Karpas-422 (cell line): ENCODE measurements at regions not wholly inside any gene's neighbourhood (a gene's known extent, or its start where the extent isn't known, plus 50 kb on each side); places are given as distances from the start of the nearest gene placed in this dataset.

ENCODE experiments used
- DNase-seq: peaks from one replicate; pipeline ENCODE4 v3.0.0-alpha.2; 2015
- H2AFZ ChIP-seq: fragments of 200-600 bp; sonication (generic); 2 replicates; pipeline ENCODE4 v1.6.1; 2014; ENCODE audit warnings: antibody characterized with exemption, low read length, mixed read lengths
- H3K27ac ChIP-seq: fragments of 200-600 bp; sonication (generic); 2 replicates; pipeline ENCODE4 v1.5.1; 2014; ENCODE audit warnings: mild to moderate bottlenecking, low read length, moderate library complexity
- H3K27me3 ChIP-seq: fragments of 200-600 bp; sonication (generic); 2 replicates; pipeline ENCODE4 v1.6.1; 2014; ENCODE audit warnings: low read length, mixed read lengths
- H3K36me3 ChIP-seq: fragments of 200-600 bp; sonication (generic); 2 replicates; pipeline ENCODE4 v1.6.1; 2014; ENCODE audit warnings: low read length, mixed read lengths; ENCODE audit not compliant: insufficient read depth
- H3K4me1 ChIP-seq: fragments of 200-600 bp; sonication (generic); 2 replicates; pipeline ENCODE4 v1.6.1; 2014; ENCODE audit warnings: mild to moderate bottlenecking, low read length, mixed read lengths
- H3K4me2 ChIP-seq: fragments of 200-600 bp; sonication (generic); 2 replicates; pipeline ENCODE4 v1.6.1; 2014; ENCODE audit warnings: low read length, low read depth, mild to moderate bottlenecking; ENCODE audit not compliant: poor library complexity, severe bottlenecking
- H3K4me3 ChIP-seq: fragments of 200-600 bp; sonication (generic); 2 replicates; pipeline ENCODE4 v1.5.1; 2014; ENCODE audit warnings: mild to moderate bottlenecking, antibody characterized with exemption, low read length, mixed read lengths
- H3K79me2 ChIP-seq: fragments of 200-600 bp; sonication (generic); 2 replicates; pipeline ENCODE4 v1.6.1; 2014; ENCODE audit warnings: mild to moderate bottlenecking, low read length, mixed read lengths
- H3K9ac ChIP-seq: fragments of 200-600 bp; sonication (generic); 2 replicates; pipeline ENCODE4 v1.6.0; 2014; ENCODE audit warnings: low read length
- H3K9me2 ChIP-seq: fragments of 200-600 bp; sonication (generic), shearing (Covaris generic); replicated peaks from 2 replicates; pipeline ENCODE4 v1.6.0; 2014; ENCODE audit warnings: mild to moderate bottlenecking, low read length, moderate library complexity; ENCODE audit not compliant: insufficient read depth
- H3K9me3 ChIP-seq: fragments of 300-700, 200-600 bp; sonication (generic); 2 replicates; pipeline ENCODE4 v1.6.1; 2014; ENCODE audit warnings: low read length, mixed read lengths
- H4K20me1 ChIP-seq: fragments of 200-600 bp; sonication (generic); 2 replicates; pipeline ENCODE4 v1.6.1; 2014; ENCODE audit warnings: mild to moderate bottlenecking, antibody characterized with exemption, low read length, low read depth; ENCODE audit not compliant: insufficient read depth

GRCh38 chr22:26853495-26853894 is 196.1 kb downstream of the MIAT start:
- Histone ChIP-seq H3K9me2 (no peaks in the 10 kb centered on the region), H3K79me2 (no peaks in the 10 kb centered on the region), H3K9me3 (no peaks in the 10 kb centered on the region), H3K27ac (no peak overlapping the region), H4K20me1 (no peaks in the 10 kb centered on the region), H3K4me3 (no peak overlapping the region), H3K9ac (no peak overlapping the region), H3K27me3 (no peaks in the 10 kb centered on the region), H2AFZ (no peak overlapping the region), H3K4me1 (no peaks in the 10 kb centered on the region), H3K36me3 (no peaks in the 10 kb centered on the region), H3K4me2 (no peak overlapping the region)
- DNase-seq: no peak

DNA sequence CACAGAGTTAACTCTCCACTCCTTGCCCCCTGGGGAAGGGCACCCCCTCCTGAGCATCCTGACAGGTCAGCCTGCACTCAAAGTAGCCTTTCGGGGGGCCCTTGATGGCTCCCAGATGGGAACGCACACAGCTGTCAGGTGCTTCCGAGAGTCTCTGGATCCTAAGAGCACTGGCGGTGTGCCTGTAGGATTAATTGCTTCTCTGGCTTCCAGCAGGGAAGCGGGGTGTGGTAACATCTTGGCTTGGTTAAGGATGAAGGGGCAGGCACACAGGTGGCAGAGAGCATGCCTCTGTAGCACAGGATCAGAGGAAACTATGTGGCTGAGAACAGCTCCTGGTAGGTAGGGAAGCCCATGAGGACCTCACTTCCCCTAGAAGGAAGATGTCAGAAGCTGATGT is 199.8 kb downstream of the MIAT start:
- DNase-seq: no peak
- Histone ChIP-seq H3K27me3 (no peaks in the 10 kb centered on the region), H3K4me1 (no peaks in the 10 kb centered on the region)

DNA sequence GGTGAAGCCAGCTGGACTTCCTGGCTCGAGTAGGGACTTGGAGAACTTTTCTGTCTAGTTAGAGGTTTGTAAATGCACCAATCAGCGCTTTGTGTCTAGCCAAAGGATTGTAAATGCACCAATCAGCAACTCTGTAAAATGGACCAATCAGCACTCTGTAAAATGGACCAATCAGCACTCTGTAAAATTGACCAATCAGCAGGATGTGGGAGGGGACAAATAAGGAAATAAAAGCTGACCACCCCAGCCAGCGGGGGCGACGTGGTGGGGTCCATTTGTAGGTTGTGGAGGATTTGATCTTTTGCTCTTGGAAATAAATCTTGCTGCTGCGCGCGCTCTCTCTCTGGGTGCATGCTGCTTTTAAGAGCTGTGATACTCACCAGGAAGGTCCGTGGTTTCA is 202.9 kb downstream of the MIAT start:
- Histone ChIP-seq H3K9me3 (no peaks in the 10 kb centered on the region), H3K9ac (no peak overlapping the region), H3K4me1 (no peaks in the 10 kb centered on the region), H3K27ac (no peak overlapping the region), H3K36me3 (no peaks in the 10 kb centered on the region), H3K79me2 (no peaks in the 10 kb centered on the region), H3K4me2 (no peak overlapping the region), H4K20me1 (no peaks in the 10 kb centered on the region), H3K27me3 (no peaks in the 10 kb centered on the region), H2AFZ (no peak overlapping the region), H3K9me2 (no peaks in the 10 kb centered on the region), H3K4me3 (no peak overlapping the region)
- peak; percentile 39 for DNase-seq

More for the DNA sequence above, 199.8 kb downstream of the MIAT start:
- no peak overlapping the region for H3K4me2 ChIP-seq
- no peaks in the 10 kb centered on the region for H3K9me2 ChIP-seq
- H3K9ac ChIP-seq: no peak overlapping the region
- no peaks in the 10 kb centered on the region for H4K20me1 ChIP-seq
- H2AFZ ChIP-seq: no peak overlapping the region
- no peak overlapping the region for H3K27ac ChIP-seq
- no peaks in the 10 kb centered on the region for H3K9me3 ChIP-seq
- no peaks in the 10 kb centered on the region for H3K36me3 ChIP-seq
- H3K4me3 ChIP-seq: no peak overlapping the region
- no peaks in the 10 kb centered on the region for H3K79me2 ChIP-seq

- H3K9me2 ChIP-seq: no peaks in the 10 kb centered on the region
- no peak overlapping the region for H2AFZ ChIP-seq
- H3K79me2 ChIP-seq: no peaks in the 10 kb centered on the region
- H3K27ac ChIP-seq: no peak overlapping the region
- no peak overlapping the region for H3K4me3 ChIP-seq
- no peak overlapping the region for H3K9ac ChIP-seq
- peak; percentile 29 for DNase-seq
- H3K27me3 ChIP-seq: no peaks in the 10 kb centered on the region
- no peaks in the 10 kb centered on the region for H3K4me1 ChIP-seq
- no peaks in the 10 kb centered on the region for H4K20me1 ChIP-seq
- H3K36me3 ChIP-seq: no peaks in the 10 kb centered on the region
- no peak overlapping the region for H3K4me2 ChIP-seq
- no peaks in the 10 kb centered on the region for H3K9me3 ChIP-seq
These were observed 207.6 kb downstream of the MIAT start for GRCh38 chr22:26865021-26865420.

- no peaks in the 10 kb centered on the region for H3K36me3 ChIP-seq
- H2AFZ ChIP-seq: no peak overlapping the region
- H3K9me3 ChIP-seq: no peaks in the 10 kb centered on the region
- no peak overlapping the region for H3K4me2 ChIP-seq
- no peak overlapping the region for H3K4me3 ChIP-seq
- no peaks in the 10 kb centered on the region for H4K20me1 ChIP-seq
- H3K4me1 ChIP-seq: no peaks in the 10 kb centered on the region
- no peaks in the 10 kb centered on the region for H3K9me2 ChIP-seq
- H3K27me3 ChIP-seq: no peaks in the 10 kb centered on the region
- no peaks in the 10 kb centered on the region for H3K79me2 ChIP-seq
- no peak overlapping the region for H3K27ac ChIP-seq
- DNase-seq: no peak
- H3K9ac ChIP-seq: no peak overlapping the region
These were observed 226.0 kb downstream of the MIAT start for GRCh38 chr22:26883393-26883792.

GRCh38 chr22:26884921-26885320 is 227.5 kb downstream of the MIAT start:
- Histone ChIP-seq H3K4me2 (no peak overlapping the region), H3K36me3 (no peaks in the 10 kb centered on the region), H3K27ac (no peak overlapping the region), H3K79me2 (no peaks in the 10 kb centered on the region), H3K9ac (no peak overlapping the region), H3K4me1 (no peaks in the 10 kb centered on the region), H3K9me3 (no peaks in the 10 kb centered on the region), H3K27me3 (no peaks in the 10 kb centered on the region), H3K4me3 (no peak overlapping the region), H2AFZ (no peak overlapping the region), H4K20me1 (no peaks in the 10 kb centered on the region), H3K9me2 (no peaks in the 10 kb centered on the region)
- peak; percentile 6 for DNase-seq

DNA sequence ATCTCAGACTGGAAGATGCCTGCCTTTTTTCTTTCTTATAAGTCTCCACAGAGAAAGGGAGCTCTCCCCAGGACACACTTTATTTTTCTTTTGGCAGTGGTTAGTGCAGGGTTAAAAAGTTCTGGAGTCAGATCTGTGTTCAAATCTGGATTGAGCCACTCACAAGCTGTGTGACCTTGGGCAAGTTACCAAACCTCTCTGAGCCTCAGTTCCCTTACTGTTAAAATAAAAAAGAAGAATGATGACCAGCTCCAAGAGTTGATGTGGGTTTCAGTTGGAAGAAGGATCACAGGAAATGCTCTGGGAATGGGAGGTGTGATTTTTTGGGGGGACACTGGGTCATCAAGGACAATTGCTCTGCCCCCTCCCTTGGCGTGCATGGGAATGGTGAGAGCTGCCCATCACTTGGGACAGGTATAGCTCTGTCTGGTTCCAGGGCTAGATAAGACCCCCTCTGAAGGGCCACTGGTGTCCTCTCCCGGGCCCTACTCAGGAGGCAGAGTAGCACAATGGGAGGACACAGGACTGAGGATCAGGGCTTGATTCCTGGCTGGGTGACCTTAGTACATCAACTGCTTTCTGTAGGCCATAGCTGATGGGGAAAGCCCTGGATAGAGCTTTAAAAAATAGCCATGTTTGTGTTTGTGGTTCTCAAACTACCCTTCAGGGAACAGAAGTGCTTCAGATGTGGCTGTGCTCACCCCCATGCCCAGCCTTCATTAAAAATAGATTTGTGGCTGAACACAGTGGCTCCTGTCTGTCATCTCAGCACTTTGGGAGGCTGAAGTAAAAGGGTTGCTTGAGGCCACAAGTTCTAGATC is 228.3 kb downstream of the MIAT start:
- Histone ChIP-seq H3K27me3 (no peaks in the 10 kb centered on the region), H3K27ac (no peak overlapping the region), H3K9me3 (no peaks in the 10 kb centered on the region), H3K4me2 (no peak overlapping the region), H3K9ac (no peak overlapping the region), H3K79me2 (no peaks in the 10 kb centered on the region), H2AFZ (no peak overlapping the region), H3K36me3 (no peaks in the 10 kb centered on the region), H3K9me2 (no peaks in the 10 kb centered on the region), H4K20me1 (no peaks in the 10 kb centered on the region), H3K4me1 (no peaks in the 10 kb centered on the region), H3K4me3 (no peak overlapping the region)
- peak; percentile 20 for DNase-seq

DNA sequence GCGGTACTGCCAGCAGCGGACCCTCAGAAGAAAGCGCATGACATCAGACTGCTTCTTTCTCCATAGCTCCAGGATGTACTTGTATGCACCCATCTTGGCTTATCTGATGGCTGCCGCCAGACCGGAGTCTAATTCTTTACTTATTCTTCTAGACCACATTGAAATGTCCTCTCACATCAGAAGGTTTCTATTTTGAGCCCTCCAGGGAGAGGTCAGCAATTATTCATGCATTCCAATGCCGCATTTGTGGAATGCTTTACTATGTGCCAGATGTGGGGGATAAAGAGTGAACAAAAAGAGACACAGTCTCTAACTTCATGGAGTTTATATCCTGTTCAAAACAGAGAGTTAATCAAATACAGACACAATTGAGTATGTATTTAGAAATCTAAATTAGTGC is 230.1 kb downstream of the MIAT start:
- Histone ChIP-seq H3K27me3 (no peaks in the 10 kb centered on the region), H4K20me1 (no peaks in the 10 kb centered on the region)

More for the DNA sequence above, 230.1 kb downstream of the MIAT start:
- H3K27ac ChIP-seq: no peak overlapping the region
- H3K4me2 ChIP-seq: no peak overlapping the region
- H3K9ac ChIP-seq: no peak overlapping the region
- no peaks in the 10 kb centered on the region for H3K9me2 ChIP-seq
- H3K9me3 ChIP-seq: no peaks in the 10 kb centered on the region
- no peaks in the 10 kb centered on the region for H3K4me1 ChIP-seq
- no peaks in the 10 kb centered on the region for H3K36me3 ChIP-seq
- DNase-seq: no peak
- H3K79me2 ChIP-seq: no peaks in the 10 kb centered on the region
- no peak overlapping the region for H3K4me3 ChIP-seq
- no peak overlapping the region for H2AFZ ChIP-seq
